ENCODE measurements at regions not wholly inside any gene's neighbourhood (a gene's known extent, or its start where the extent isn't known, plus 50 kb on each side); places are given as distances from the start of the nearest gene placed in this dataset.

GRCh38 chr9:2473681-2474080, 147.9 kb upstream of the VLDLR start:
- Histone ChIP-seq H3K27me3 (ENCODE audit: insufficient read depth, low read length) (no peaks in the 10 kb centered on the region), H3K27ac (ENCODE audit: low read depth, low read length) (no peak overlapping the region), H3K4me3 (ENCODE audit: low read depth, low read length) (no peak overlapping the region), H3K4me1 (ENCODE audit: control insufficient read depth, insufficient read depth, low read length, unreplicated experiment) (no peaks in the 10 kb centered on the region), H2AFZ (ENCODE audit: low read length, unreplicated experiment) (no peak overlapping the region), H3K36me3 (ENCODE audit: insufficient read depth, low read length) (no peaks in the 10 kb centered on the region), H3K79me2 (ENCODE audit: control insufficient read depth, insufficient read depth, low read length, unreplicated experiment) (no peaks in the 10 kb centered on the region)

- Histone ChIP-seq H3K27me3 (ENCODE audit: insufficient read depth, low read length) (no peaks in the 10 kb centered on the region), H3K27ac (ENCODE audit: low read depth, low read length) (peak overlapping the region; percentile 49; the same call in 1 of the 2 replicates), H2AFZ (ENCODE audit: low read length, unreplicated experiment) (no peak overlapping the region), H3K36me3 (ENCODE audit: insufficient read depth, low read length) (no peaks in the 10 kb centered on the region), H3K4me1 (ENCODE audit: control insufficient read depth, insufficient read depth, low read length, unreplicated experiment) (no peaks in the 10 kb centered on the region), H3K79me2 (ENCODE audit: control insufficient read depth, insufficient read depth, low read length, unreplicated experiment) (no peaks in the 10 kb centered on the region), H3K4me3 (ENCODE audit: low read depth, low read length) (no peak overlapping the region)
Measured at GRCh38 chr9:2477755-2478154, 143.8 kb upstream of the VLDLR start.

GRCh38 chr9:2478421-2478820, 143.2 kb upstream of the VLDLR start:
- no peaks in the 10 kb centered on the region for H3K27me3 ChIP-seq (ENCODE audit: insufficient read depth, low read length)
- H3K79me2 ChIP-seq (ENCODE audit: control insufficient read depth, insufficient read depth, low read length, unreplicated experiment) = no peaks in the 10 kb centered on the region
- H2AFZ ChIP-seq (ENCODE audit: low read length, unreplicated experiment) = no peak overlapping the region
- no peak overlapping the region for H3K4me3 ChIP-seq (ENCODE audit: low read depth, low read length)
- H3K36me3 ChIP-seq (ENCODE audit: insufficient read depth, low read length) = no peaks in the 10 kb centered on the region
- peak overlapping the region; percentile 49; the same call in 1 of the 2 replicates for H3K27ac ChIP-seq (ENCODE audit: low read depth, low read length)
- H3K4me1 ChIP-seq (ENCODE audit: control insufficient read depth, insufficient read depth, low read length, unreplicated experiment) = no peaks in the 10 kb centered on the region

- no peaks in the 10 kb centered on the region for H3K79me2 ChIP-seq (ENCODE audit: control insufficient read depth, insufficient read depth, low read length, unreplicated experiment)
- no peak overlapping the region for H2AFZ ChIP-seq (ENCODE audit: low read length, unreplicated experiment)
- no peaks in the 10 kb centered on the region for H3K27me3 ChIP-seq (ENCODE audit: insufficient read depth, low read length)
- no peak overlapping the region for H3K4me3 ChIP-seq (ENCODE audit: low read depth, low read length)
- H3K36me3 ChIP-seq (ENCODE audit: insufficient read depth, low read length) = no peaks in the 10 kb centered on the region
- no peaks in the 10 kb centered on the region for H3K4me1 ChIP-seq (ENCODE audit: control insufficient read depth, insufficient read depth, low read length, unreplicated experiment)
- H3K27ac ChIP-seq (ENCODE audit: low read depth, low read length) = no peak overlapping the region
Measured at GRCh38 chr9:2479056-2479565, 142.5 kb upstream of the VLDLR start.

- Histone ChIP-seq H3K27ac (ENCODE audit: low read depth, low read length) (no peak overlapping the region), H2AFZ (ENCODE audit: low read length, unreplicated experiment) (no peak overlapping the region), H3K4me1 (ENCODE audit: control insufficient read depth, insufficient read depth, low read length, unreplicated experiment) (no peaks in the 10 kb centered on the region), H3K79me2 (ENCODE audit: control insufficient read depth, insufficient read depth, low read length, unreplicated experiment) (no peaks in the 10 kb centered on the region), H3K36me3 (ENCODE audit: insufficient read depth, low read length) (no peaks in the 10 kb centered on the region), H3K27me3 (ENCODE audit: insufficient read depth, low read length) (no peaks in the 10 kb centered on the region), H3K4me3 (ENCODE audit: low read depth, low read length) (no peak overlapping the region)
Measured at GRCh38 chr9:2480255-2480837, 141.2 kb upstream of the VLDLR start.

- no peak overlapping the region for H3K27ac ChIP-seq (ENCODE audit: low read depth, low read length)
- no peaks in the 10 kb centered on the region for H3K36me3 ChIP-seq (ENCODE audit: insufficient read depth, low read length)
- H3K27me3 ChIP-seq (ENCODE audit: insufficient read depth, low read length) = no peaks in the 10 kb centered on the region
- no peak overlapping the region for H2AFZ ChIP-seq (ENCODE audit: low read length, unreplicated experiment)
- H3K4me3 ChIP-seq (ENCODE audit: low read depth, low read length) = no peak overlapping the region
- no peaks in the 10 kb centered on the region for H3K79me2 ChIP-seq (ENCODE audit: control insufficient read depth, insufficient read depth, low read length, unreplicated experiment)
- no peaks in the 10 kb centered on the region for H3K4me1 ChIP-seq (ENCODE audit: control insufficient read depth, insufficient read depth, low read length, unreplicated experiment)
Measured at GRCh38 chr9:2481216-2481615, 140.4 kb upstream of the VLDLR start.

GRCh38 chr9:2486988-2487387, 134.6 kb upstream of the VLDLR start:
- Histone ChIP-seq H3K27me3 (ENCODE audit: insufficient read depth, low read length) (no peaks in the 10 kb centered on the region), H3K36me3 (ENCODE audit: insufficient read depth, low read length) (no peaks in the 10 kb centered on the region), H3K79me2 (ENCODE audit: control insufficient read depth, insufficient read depth, low read length, unreplicated experiment) (no peaks in the 10 kb centered on the region), H3K4me3 (ENCODE audit: low read depth, low read length) (no peak overlapping the region), H3K4me1 (ENCODE audit: control insufficient read depth, insufficient read depth, low read length, unreplicated experiment) (no peaks in the 10 kb centered on the region), H3K27ac (ENCODE audit: low read depth, low read length) (no peak overlapping the region), H2AFZ (ENCODE audit: low read length, unreplicated experiment) (no peak overlapping the region)

GRCh38 chr9:2489838-2490314, 131.7 kb upstream of the VLDLR start:
- H3K4me1 ChIP-seq (ENCODE audit: control insufficient read depth, insufficient read depth, low read length, unreplicated experiment) = no peaks in the 10 kb centered on the region
- H3K36me3 ChIP-seq (ENCODE audit: insufficient read depth, low read length) = no peaks in the 10 kb centered on the region
- H3K79me2 ChIP-seq (ENCODE audit: control insufficient read depth, insufficient read depth, low read length, unreplicated experiment) = no peaks in the 10 kb centered on the region
- no peak overlapping the region for H2AFZ ChIP-seq (ENCODE audit: low read length, unreplicated experiment)
- no peaks in the 10 kb centered on the region for H3K27me3 ChIP-seq (ENCODE audit: insufficient read depth, low read length)
- no peak overlapping the region for H3K4me3 ChIP-seq (ENCODE audit: low read depth, low read length)
- no peak overlapping the region for H3K27ac ChIP-seq (ENCODE audit: low read depth, low read length)

- no peaks in the 10 kb centered on the region for H3K36me3 ChIP-seq (ENCODE audit: insufficient read depth, low read length)
- H3K79me2 ChIP-seq (ENCODE audit: control insufficient read depth, insufficient read depth, low read length, unreplicated experiment) = no peaks in the 10 kb centered on the region
- no peak overlapping the region for H3K4me3 ChIP-seq (ENCODE audit: low read depth, low read length)
- no peaks in the 10 kb centered on the region for H3K27me3 ChIP-seq (ENCODE audit: insufficient read depth, low read length)
- no peaks in the 10 kb centered on the region for H3K4me1 ChIP-seq (ENCODE audit: control insufficient read depth, insufficient read depth, low read length, unreplicated experiment)
- H3K27ac ChIP-seq (ENCODE audit: low read depth, low read length) = no peak overlapping the region
- no peak overlapping the region for H2AFZ ChIP-seq (ENCODE audit: low read length, unreplicated experiment)
Measured at GRCh38 chr9:2492161-2492560, 129.4 kb upstream of the VLDLR start.

GRCh38 chr9:2493109-2493508, 128.5 kb upstream of the VLDLR start:
- no peak overlapping the region for H3K27ac ChIP-seq (ENCODE audit: low read depth, low read length)

GRCh38 chr9:2493529-2493928, 128.1 kb upstream of the VLDLR start:
- no peak overlapping the region for H2AFZ ChIP-seq (ENCODE audit: low read length, unreplicated experiment)
- no peak overlapping the region for H3K4me3 ChIP-seq (ENCODE audit: low read depth, low read length)
- no peaks in the 10 kb centered on the region for H3K79me2 ChIP-seq (ENCODE audit: control insufficient read depth, insufficient read depth, low read length, unreplicated experiment)
- no peaks in the 10 kb centered on the region for H3K36me3 ChIP-seq (ENCODE audit: insufficient read depth, low read length)
- H3K4me1 ChIP-seq (ENCODE audit: control insufficient read depth, insufficient read depth, low read length, unreplicated experiment) = no peaks in the 10 kb centered on the region
- no peak overlapping the region for H3K27ac ChIP-seq (ENCODE audit: low read depth, low read length)
- H3K27me3 ChIP-seq (ENCODE audit: insufficient read depth, low read length) = no peaks in the 10 kb centered on the region

More at GRCh38 chr9:2493109-2493508, 128.5 kb upstream of the VLDLR start:
- Histone ChIP-seq H3K79me2 (ENCODE audit: control insufficient read depth, insufficient read depth, low read length, unreplicated experiment) (no peaks in the 10 kb centered on the region), H3K27me3 (ENCODE audit: insufficient read depth, low read length) (no peaks in the 10 kb centered on the region), H3K36me3 (ENCODE audit: insufficient read depth, low read length) (no peaks in the 10 kb centered on the region), H3K4me3 (ENCODE audit: low read depth, low read length) (no peak overlapping the region), H2AFZ (ENCODE audit: low read length, unreplicated experiment) (no peak overlapping the region), H3K4me1 (ENCODE audit: control insufficient read depth, insufficient read depth, low read length, unreplicated experiment) (no peaks in the 10 kb centered on the region)

All from ACC112 (cell line).